H1 (cell line): ENCODE measurements at regions not wholly inside any gene's neighbourhood (a gene's known extent, or its start where the extent isn't known, plus 50 kb on each side); places are given as distances from the start of the nearest gene placed in this dataset.

ENCODE experiments used
- ATF2 ChIP-seq: IDR thresholded peaks from 2 replicates; pipeline ENCODE4 v1.6.1; 2012; ENCODE audit warnings: low read length, inconsistent platforms
- EP300 ChIP-seq, 2 experiments: IDR thresholded peaks; 1 replicate in 1 of 2; 2 replicates in 1 of 2; pipeline ENCODE4 v1.6.1; 2011 to 2012; ENCODE audit warnings: low read depth in 2 of 2, low read length in 2 of 2, mild to moderate bottlenecking in 2 of 2, borderline replicate concordance in 1 of 2, inconsistent platforms in 1 of 2, moderate library complexity in 1 of 2
- EZH2 ChIP-seq: fragments of 200-600 bp; sonication (generic); IDR thresholded peaks from 2 replicates; pipeline ENCODE4 v1.7.1; 2012; ENCODE audit warnings: low read depth, mild to moderate bottlenecking, moderate library complexity, low read length, inconsistent platforms; ENCODE audit not compliant: severe bottlenecking
- GABPA ChIP-seq: IDR thresholded peaks from 2 replicates; pipeline ENCODE4 v1.6.1; 2011; ENCODE audit warnings: mild to moderate bottlenecking, low read length, moderate library complexity, borderline replicate concordance; ENCODE audit not compliant: insufficient read depth
- NRF1 ChIP-seq: IDR thresholded peaks from 2 replicates; pipeline ENCODE4 v1.6.1; 2011; ENCODE audit warnings: mild to moderate bottlenecking, low read depth, low read length, improper control_type of control experiment
- POLR2A ChIP-seq, 2 experiments: IDR thresholded peaks; 1 replicate in 1 of 2; 2 replicates in 1 of 2; pipeline ENCODE4 v1.6.1; 2011; ENCODE audit warnings: low read depth in 2 of 2, low read length in 2 of 2, mild to moderate bottlenecking in 2 of 2; ENCODE audit errors: control extremely low read depth in 1 of 2
- POLR2AphosphoS5 ChIP-seq: IDR thresholded peaks from 2 replicates; pipeline ENCODE4 v1.6.1; 2011; ENCODE audit warnings: low read depth, low read length
- RAD21 ChIP-seq, 2 experiments: IDR thresholded peaks in 1 of 2; conservative IDR thresholded peaks in 1 of 2; 2 replicates each; pipeline ENCODE4 v1.6.1; 2011; ENCODE audit warnings: low read depth in 2 of 2, low read length in 2 of 2, improper control_type of control experiment in 1 of 2, inconsistent platforms in 1 of 2, mild to moderate bottlenecking in 1 of 2, moderate library complexity in 1 of 2
- RNF2 ChIP-seq: fragments of 200-900, 300-1000 bp; sonication (generic); IDR thresholded peaks from 2 replicates; pipeline ENCODE4 v1.7.1; 2016; ENCODE audit warnings: borderline replicate concordance, low read depth, mild to moderate bottlenecking, antibody characterized with exemption, low read length; ENCODE audit not compliant: poor library complexity, severe bottlenecking; ENCODE audit errors: missing control alignments
- SUZ12 ChIP-seq: fragments of 200-600 bp; sonication (generic); IDR thresholded peaks from 2 replicates; pipeline ENCODE4 v1.6.1; 2012; ENCODE audit warnings: mild to moderate bottlenecking, inconsistent platforms, low read length, moderate library complexity, mixed read lengths
- TCF12 ChIP-seq: IDR thresholded peaks from 2 replicates; pipeline ENCODE4 v1.6.1; 2011; ENCODE audit warnings: low read depth, mild to moderate bottlenecking, low read length
- TEAD4 ChIP-seq: IDR thresholded peaks from 2 replicates; pipeline ENCODE4 v1.6.1; 2012; ENCODE audit warnings: low read depth, low read length, inconsistent platforms, mixed read lengths
- TF ChIP-seq, protein P1 (sequence below), 3 experiments: IDR thresholded peaks; 1 replicate in 2 of 3; 2 replicates in 1 of 3; pipeline versions ENCODE4 v1.5.1 to v1.6.1; 2011; ENCODE audit warnings: low read length in 3 of 3, mild to moderate bottlenecking in 3 of 3, inconsistent platforms in 2 of 3, low read depth in 1 of 3, moderate library complexity in 1 of 3; ENCODE audit not compliant: insufficient read depth in 1 of 3; ENCODE audit errors: control extremely low read depth in 1 of 3

DNA sequence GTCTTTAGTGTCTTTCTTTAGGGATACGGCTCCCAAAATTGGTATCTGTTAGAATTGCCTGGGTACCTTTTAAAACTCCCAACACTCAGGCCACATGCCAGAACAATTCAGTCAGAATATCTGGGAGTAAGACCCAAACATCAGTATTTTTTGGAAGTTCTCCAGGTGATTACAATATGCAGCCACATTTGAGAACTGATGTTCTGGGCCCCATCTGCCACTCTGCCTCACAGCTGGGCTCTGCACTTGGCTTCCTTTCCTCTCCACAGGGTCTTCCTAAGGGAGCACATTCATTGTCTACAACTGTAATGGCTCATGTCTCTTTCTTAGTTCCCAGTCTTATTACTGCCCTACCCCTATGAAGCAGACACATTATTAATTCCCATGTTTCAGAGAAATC lies 394.5 kb downstream of the MFSD1 start:
- no peak for TF ChIP-seq POLR2A (IDR thresholded peaks at IDR 0.05; ENCODE audit: control extremely low read depth in 1 of 2, low read depth in 2 of 2, low read length in 2 of 2)
- TF ChIP-seq, protein P1, sequence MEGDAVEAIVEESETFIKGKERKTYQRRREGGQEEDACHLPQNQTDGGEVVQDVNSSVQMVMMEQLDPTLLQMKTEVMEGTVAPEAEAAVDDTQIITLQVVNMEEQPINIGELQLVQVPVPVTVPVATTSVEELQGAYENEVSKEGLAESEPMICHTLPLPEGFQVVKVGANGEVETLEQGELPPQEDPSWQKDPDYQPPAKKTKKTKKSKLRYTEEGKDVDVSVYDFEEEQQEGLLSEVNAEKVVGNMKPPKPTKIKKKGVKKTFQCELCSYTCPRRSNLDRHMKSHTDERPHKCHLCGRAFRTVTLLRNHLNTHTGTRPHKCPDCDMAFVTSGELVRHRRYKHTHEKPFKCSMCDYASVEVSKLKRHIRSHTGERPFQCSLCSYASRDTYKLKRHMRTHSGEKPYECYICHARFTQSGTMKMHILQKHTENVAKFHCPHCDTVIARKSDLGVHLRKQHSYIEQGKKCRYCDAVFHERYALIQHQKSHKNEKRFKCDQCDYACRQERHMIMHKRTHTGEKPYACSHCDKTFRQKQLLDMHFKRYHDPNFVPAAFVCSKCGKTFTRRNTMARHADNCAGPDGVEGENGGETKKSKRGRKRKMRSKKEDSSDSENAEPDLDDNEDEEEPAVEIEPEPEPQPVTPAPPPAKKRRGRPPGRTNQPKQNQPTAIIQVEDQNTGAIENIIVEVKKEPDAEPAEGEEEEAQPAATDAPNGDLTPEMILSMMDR (IDR thresholded peaks at IDR 0.05; ENCODE audit: control extremely low read depth in 1 of 3, insufficient read depth in 1 of 3, low read depth in 1 of 3, low read length in 3 of 3): no peak
- no peak for TF ChIP-seq POLR2AphosphoS5
- TF ChIP-seq EP300 (IDR thresholded peaks at IDR 0.05; ENCODE audit: borderline replicate concordance in 1 of 2, low read depth in 2 of 2, low read length in 2 of 2): no peak
- no peak for TF ChIP-seq RAD21 (IDR thresholded peaks at IDR 0.05 in 1 of 2, conservative IDR thresholded peaks at IDR 0.05 in 1 of 2; ENCODE audit: low read depth in 2 of 2, low read length in 2 of 2)
- no peak for TF ChIP-seq NRF1
- TF ChIP-seq EZH2: no peak
- TF ChIP-seq ATF2: no peak
- no peak for TF ChIP-seq RNF2
- no peak for TF ChIP-seq TEAD4
- TF ChIP-seq TCF12: no peak
- TF ChIP-seq GABPA: no peak
- no peak for TF ChIP-seq SUZ12
